Astrocyte of the cerebellum (primary cell): ENCODE measurements at regions not wholly inside any gene's neighbourhood (a gene's known extent, or its start where the extent isn't known, plus 50 kb on each side); places are given as distances from the start of the nearest gene placed in this dataset.

ENCODE experiments used
- DNase-seq: peaks from one replicate; pipeline ENCODE4 v3.0.0-alpha.2; 2011; ENCODE audit warnings: low read depth
- H3K4me3 ChIP-seq: 2 replicates; pipeline ENCODE4 v1.5.1; 2011; ENCODE audit warnings: mild to moderate bottlenecking, low read depth, low read length, moderate library complexity
- in situ Hi-C: cut with HindIII; loops from 2 replicates; pipeline ENCODE4 v1.10.0; 2017; ENCODE audit warnings: low sequenced_read_pairs
- TF ChIP-seq, protein P1 (sequence below): IDR thresholded peaks from 2 replicates; pipeline ENCODE4 v1.5.1; 2012; ENCODE audit warnings: low read length, low read depth, moderate library complexity, mild to moderate bottlenecking; ENCODE audit errors: missing control alignments

DNA sequence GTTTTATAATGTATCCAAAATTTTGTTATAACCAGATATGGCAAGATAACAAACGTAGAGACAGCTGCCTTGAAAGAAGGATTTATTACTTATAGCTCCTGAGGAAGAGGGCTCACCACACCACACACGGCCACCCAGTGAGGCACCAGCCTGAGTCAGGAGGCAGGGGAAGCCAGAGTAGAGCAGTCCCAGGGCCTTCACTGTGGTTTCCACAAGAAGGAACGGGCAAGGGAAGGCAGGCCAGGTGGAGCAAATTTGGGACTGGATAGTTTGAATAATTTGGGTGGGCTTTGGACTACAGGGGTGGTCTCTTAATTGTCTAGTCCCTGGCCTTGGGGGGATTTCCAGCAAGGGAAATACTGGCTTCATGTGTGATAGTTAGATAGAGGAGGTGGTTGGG, 72.5 kb downstream of the RRAGC start:
- no peak overlapping the region for H3K4me3 ChIP-seq
- TF ChIP-seq, protein P1, sequence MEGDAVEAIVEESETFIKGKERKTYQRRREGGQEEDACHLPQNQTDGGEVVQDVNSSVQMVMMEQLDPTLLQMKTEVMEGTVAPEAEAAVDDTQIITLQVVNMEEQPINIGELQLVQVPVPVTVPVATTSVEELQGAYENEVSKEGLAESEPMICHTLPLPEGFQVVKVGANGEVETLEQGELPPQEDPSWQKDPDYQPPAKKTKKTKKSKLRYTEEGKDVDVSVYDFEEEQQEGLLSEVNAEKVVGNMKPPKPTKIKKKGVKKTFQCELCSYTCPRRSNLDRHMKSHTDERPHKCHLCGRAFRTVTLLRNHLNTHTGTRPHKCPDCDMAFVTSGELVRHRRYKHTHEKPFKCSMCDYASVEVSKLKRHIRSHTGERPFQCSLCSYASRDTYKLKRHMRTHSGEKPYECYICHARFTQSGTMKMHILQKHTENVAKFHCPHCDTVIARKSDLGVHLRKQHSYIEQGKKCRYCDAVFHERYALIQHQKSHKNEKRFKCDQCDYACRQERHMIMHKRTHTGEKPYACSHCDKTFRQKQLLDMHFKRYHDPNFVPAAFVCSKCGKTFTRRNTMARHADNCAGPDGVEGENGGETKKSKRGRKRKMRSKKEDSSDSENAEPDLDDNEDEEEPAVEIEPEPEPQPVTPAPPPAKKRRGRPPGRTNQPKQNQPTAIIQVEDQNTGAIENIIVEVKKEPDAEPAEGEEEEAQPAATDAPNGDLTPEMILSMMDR: no peak
- DNase-seq: no peak
- in situ Hi-C loops: no loop called here

DNA sequence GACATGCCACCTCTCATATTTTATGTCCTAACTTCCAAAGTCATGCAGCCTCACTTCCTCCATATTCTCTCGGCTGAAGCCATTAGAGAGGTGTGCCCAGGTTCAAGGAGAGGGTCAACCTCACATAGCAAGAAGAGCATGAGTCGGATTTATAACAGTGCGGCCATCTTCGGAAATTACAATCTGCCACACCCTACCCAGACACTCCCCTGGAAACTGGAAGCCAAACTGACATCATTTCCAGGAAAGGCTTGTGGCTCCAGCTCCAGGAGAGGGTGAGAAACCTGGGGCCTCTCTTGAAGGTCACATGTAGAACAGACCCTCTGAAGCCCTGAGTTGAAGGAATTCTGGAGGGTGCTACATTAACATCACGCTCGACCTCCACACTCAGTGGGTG, 73.5 kb downstream of the RRAGC start:
- H3K4me3 ChIP-seq: no peak overlapping the region
- in situ Hi-C loops: no loop called here
- DNase-seq: no peak
- TF ChIP-seq, protein P1: no peak

DNA sequence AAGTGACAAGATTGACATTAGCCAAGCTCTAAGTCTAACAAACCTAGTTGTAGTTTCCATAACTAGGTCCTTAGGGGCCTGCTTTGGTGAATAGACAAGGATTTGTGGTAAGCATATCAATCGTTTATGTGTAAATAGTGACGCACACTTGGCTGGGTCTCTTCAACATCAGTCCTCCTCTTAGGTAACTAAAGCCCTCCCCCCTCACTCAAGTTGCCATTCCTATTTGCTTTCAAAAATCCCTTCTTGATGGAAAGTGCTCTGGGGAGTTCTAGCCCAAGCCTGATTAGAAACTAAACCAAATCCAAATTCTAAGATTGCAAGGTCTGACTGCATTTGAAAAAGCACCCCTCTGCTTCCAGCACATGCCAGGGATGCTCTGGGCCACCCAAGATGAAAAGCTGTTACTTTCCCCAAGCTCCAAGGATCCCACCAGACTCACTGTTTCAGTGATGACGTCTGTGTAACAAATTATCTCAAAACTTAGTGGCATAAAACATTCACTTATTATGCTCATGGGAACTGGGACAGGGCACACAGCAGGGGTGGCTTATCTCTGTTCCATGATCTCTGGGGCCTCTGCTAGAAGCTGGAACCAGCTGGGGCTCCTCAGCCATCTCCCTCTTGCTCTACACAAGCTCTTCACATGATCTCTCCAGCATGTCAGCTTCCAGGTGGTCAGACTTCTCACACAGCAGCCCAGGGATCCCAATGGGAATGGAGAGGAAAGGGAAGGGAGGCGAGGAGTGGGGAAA, 74.1 kb downstream of the RRAGC start:
- DNase-seq: no peak
- no peak overlapping the region for H3K4me3 ChIP-seq
- TF ChIP-seq, protein P1: no peak
- in situ Hi-C loops: no loop called here

DNA sequence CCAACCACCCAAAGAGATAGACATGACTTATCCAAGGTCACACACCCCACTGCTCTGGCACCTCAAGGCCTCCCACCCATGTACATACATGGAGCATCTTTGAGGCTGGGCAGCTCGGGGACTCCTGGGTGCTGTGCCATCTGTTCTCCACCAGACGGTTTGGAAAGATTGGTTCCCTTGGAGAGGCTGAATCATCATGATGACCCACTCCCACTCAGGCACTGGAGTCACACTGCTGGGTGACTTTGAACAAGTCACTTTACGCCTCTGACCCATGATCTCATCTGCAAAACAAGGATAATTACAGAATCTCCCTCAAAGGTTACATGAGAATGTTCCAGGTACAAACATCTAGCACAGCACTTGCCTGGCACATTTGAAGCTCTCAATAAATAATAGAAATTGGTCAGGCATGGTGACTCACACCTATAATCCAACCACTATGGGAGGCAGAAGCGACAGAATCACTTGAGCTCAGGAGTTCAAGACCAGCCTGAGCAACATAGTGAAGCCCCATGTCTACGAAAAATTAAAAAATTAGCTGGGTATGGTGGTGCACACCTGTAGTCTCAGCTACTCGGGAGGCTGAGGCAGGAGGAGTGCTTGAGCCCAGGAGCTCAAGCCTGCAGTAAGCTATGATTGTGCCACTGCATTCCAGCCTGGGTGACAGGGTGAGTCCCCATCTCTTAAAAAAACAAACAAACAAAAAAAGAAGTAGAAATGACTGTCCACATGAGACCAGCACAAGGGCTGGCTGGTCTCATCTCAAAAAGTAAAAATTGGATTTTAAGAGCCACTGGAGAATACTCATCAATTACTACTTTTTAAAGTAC, 74.9 kb downstream of the RRAGC start:
- in situ Hi-C loops: no loop called here
- no peak overlapping the region for H3K4me3 ChIP-seq
- TF ChIP-seq, protein P1: no peak
- no peak for DNase-seq

DNA sequence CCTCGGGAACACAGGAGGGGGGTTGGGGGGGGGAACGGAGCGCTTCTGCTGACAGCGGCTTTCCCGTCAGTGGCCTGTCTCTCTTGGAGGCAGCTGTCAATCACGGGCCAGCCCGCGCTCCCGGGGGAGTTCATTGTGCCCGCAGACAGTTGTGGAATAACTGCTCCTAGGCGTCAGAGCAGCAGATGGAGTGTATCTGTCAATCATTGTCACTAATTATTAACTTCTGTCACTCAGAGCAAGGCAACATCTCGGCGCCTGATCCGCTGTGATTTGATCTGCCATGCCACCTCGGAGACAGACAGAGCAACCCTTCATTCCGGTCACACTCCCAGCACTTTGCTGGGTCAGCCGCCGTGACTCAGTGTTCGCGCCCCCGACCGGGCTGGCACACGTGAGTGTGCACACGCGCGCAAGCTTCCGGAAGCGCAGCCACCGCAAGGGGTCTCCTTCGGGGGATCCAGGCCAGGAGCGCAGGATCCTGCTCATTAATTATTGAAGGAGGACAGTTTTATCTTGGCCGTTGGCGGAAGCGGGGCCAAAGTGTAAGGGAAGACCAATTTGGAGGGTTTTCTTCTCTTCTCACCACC, 75.8 kb downstream of the RRAGC start:
- no peak overlapping the region for H3K4me3 ChIP-seq
- in situ Hi-C loops: no loop called here
- TF ChIP-seq, protein P1: no peak
- DNase-seq: no peak

DNA sequence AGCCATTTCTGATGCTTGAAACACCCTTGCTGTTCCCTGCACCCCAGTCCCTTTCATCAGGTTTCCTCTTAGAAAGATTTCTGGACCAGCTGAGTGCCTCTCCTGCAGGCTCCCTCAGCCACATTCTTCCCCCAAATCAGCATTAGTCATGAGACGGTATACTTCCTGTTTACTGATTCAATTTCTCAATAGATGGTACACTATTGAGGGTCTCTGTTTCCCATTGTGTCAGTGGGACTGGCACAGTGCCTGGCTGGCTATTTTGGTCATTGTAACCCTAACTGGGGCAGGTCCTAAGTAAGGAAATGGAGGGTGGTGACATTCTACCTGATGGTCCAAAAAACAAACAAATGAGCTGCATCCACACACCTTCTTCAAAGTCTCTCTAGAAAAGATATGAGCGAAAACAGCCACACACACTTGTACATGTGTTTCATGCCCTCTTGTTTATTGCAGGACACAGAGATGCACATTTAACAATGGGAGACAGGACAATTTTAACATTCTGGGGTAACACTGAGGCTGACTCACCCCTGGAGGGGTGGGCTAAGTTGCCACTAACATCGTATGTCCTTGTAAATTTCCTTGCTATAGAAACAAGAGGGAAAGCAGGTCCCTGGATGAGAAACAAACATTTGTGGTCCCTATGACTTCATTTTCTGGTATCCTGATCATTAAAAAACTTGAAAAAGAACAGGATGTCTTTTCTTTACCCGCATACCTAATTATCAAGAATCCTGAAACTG, 77.5 kb downstream of the RRAGC start:
- in situ Hi-C loops: no loop called here
- DNase-seq: no peak
- TF ChIP-seq, protein P1: no peak
- H3K4me3 ChIP-seq: no peak overlapping the region
